Panc1 (cell line): ENCODE measurements at regions not wholly inside any gene's neighbourhood (a gene's known extent, or its start where the extent isn't known, plus 50 kb on each side); places are given as distances from the start of the nearest gene placed in this dataset.

Source experiments
- ATAC-seq: fragments of 200-7000 bp; cut with Tn5 transposase; 2 replicates; pipeline ENCODE4 v1.9.1; 2020; ENCODE audit warnings: mild to moderate bottlenecking, moderate library complexity
- BruUV-seq: library from RNA; stranded (reverse); fragments of 400-500 nt; replicated peaks from 2 replicates; lab custom pipeline; 2021; lab: Mats Ljungman, UMichigan
- CTCF ChIA-PET: fragments of 300-600 bp; sonication (Branson Sonifier 250); formaldehyde crosslinking; loops from one replicate; lab custom pipeline; 2022; ENCODE audit warnings: antibody characterized with exemption; lab: Charles Lee
- POLR2A ChIA-PET: fragments of 300-600 bp; sonication (Branson Sonifier 250); formaldehyde crosslinking; loops from one replicate; lab custom pipeline; 2022; ENCODE audit warnings: antibody characterized with exemption; lab: Charles Lee
- DNase-seq: peaks from one replicate; pipeline ENCODE4 v3.0.0-alpha.2; 2010; ENCODE audit warnings: low read depth, low spot score
- H3K27ac ChIP-seq: 2 replicates; pipeline ENCODE4 v1.5.1; 2011; ENCODE audit warnings: mild to moderate bottlenecking, low read length, inconsistent platforms
- H3K27me3 ChIP-seq: fragments of 200-500 bp; sonication (Bioruptor generic); 2 replicates; pipeline ENCODE4 v1.6.0; 2014; ENCODE audit warnings: low read length, inconsistent platforms; ENCODE audit not compliant: control insufficient read depth, insufficient read depth
- H3K36me3 ChIP-seq: fragments of 200-500 bp; sonication (Bioruptor generic); 2 replicates; pipeline ENCODE4 v1.5.1; 2014; ENCODE audit warnings: inconsistent platforms, mild to moderate bottlenecking, low read length, moderate library complexity; ENCODE audit not compliant: control insufficient read depth, insufficient read depth
- H3K4me1 ChIP-seq: 2 replicates; pipeline ENCODE4 v1.5.1; 2011; ENCODE audit warnings: inconsistent platforms, mild to moderate bottlenecking, low read length, moderate library complexity; ENCODE audit not compliant: control insufficient read depth, insufficient read depth
- H3K4me3 ChIP-seq, 2 experiments: 2 replicates each; pipeline ENCODE4 v1.5.1; 2011 to 2012; ENCODE audit warnings: low read depth in 2 of 2, low read length in 2 of 2, mild to moderate bottlenecking in 2 of 2, inconsistent platforms in 1 of 2, moderate library complexity in 1 of 2
- H3K9me3 ChIP-seq: fragments of 200-500 bp; sonication (Bioruptor generic); 2 replicates; pipeline ENCODE4 v1.5.1; 2014; ENCODE audit warnings: low read depth, mild to moderate bottlenecking, inconsistent platforms, low read length, moderate library complexity; ENCODE audit not compliant: control insufficient read depth, insufficient read depth
- POLR2AphosphoS5 ChIP-seq: IDR thresholded peaks from 2 replicates; pipeline ENCODE4 v1.6.1; 2012; ENCODE audit warnings: mild to moderate bottlenecking, low read depth, low read length, moderate library complexity
- REST ChIP-seq, 2 experiments: IDR thresholded peaks; 2 replicates each; pipeline ENCODE4 v1.6.1; 2011 to 2012; ENCODE audit warnings: low read depth in 2 of 2, control low read depth in 1 of 2, low read length in 1 of 2, mild to moderate bottlenecking in 1 of 2, moderate library complexity in 1 of 2; ENCODE audit not compliant: insufficient read depth in 1 of 2
- SIN3A ChIP-seq: IDR thresholded peaks from 2 replicates; pipeline ENCODE4 v1.6.1; 2012; ENCODE audit warnings: low read depth, mild to moderate bottlenecking, low read length, moderate library complexity, borderline replicate concordance; ENCODE audit not compliant: insufficient read depth
- TCF7L2 ChIP-seq: IDR thresholded peaks from 2 replicates; pipeline ENCODE4 v1.6.1; 2011; ENCODE audit warnings: mild to moderate bottlenecking, low read depth, low read length, inconsistent platforms
- in situ Hi-C: cut with HindIII; loops from 2 replicates; pipeline ENCODE4 v1.10.0; 2016; ENCODE audit warnings: low sequenced_read_pairs, low pct_unique_long_range_greater_than_20kb
- intact Hi-C: fragments of 100-400 bp; cut with micrococcal nuclease; formaldehyde crosslinking; loops from one replicate; pipeline ENCODE4 v1.10.0; 2022; ENCODE audit not compliant: unreplicated experiment
- TF ChIP-seq, protein P1 (sequence below): fragments of 450-650 bp; IDR thresholded peaks from 2 replicates; pipeline ENCODE4 v1.5.1; 2017; ENCODE audit warnings: mild to moderate bottlenecking

GRCh38 chr9:1429297-1429696, 379.1 kb downstream of the DMRT2 start:
- no peak for ATAC-seq
- in situ Hi-C loops (no loop called here), intact Hi-C loops (no loop called here)
- TF ChIP-seq SIN3A (no peak), POLR2AphosphoS5 (no peak), REST (IDR thresholded peaks at IDR 0.05; ENCODE audit: insufficient read depth in 1 of 2, low read depth in 2 of 2, low read length in 1 of 2) (no peak), TCF7L2 (no peak)
- TF ChIP-seq, protein P1, sequence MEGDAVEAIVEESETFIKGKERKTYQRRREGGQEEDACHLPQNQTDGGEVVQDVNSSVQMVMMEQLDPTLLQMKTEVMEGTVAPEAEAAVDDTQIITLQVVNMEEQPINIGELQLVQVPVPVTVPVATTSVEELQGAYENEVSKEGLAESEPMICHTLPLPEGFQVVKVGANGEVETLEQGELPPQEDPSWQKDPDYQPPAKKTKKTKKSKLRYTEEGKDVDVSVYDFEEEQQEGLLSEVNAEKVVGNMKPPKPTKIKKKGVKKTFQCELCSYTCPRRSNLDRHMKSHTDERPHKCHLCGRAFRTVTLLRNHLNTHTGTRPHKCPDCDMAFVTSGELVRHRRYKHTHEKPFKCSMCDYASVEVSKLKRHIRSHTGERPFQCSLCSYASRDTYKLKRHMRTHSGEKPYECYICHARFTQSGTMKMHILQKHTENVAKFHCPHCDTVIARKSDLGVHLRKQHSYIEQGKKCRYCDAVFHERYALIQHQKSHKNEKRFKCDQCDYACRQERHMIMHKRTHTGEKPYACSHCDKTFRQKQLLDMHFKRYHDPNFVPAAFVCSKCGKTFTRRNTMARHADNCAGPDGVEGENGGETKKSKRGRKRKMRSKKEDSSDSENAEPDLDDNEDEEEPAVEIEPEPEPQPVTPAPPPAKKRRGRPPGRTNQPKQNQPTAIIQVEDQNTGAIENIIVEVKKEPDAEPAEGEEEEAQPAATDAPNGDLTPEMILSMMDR, result no peak
- BruUV-seq, result no TSS peak
- H3K9me3 ChIP-seq, result no peaks in the 10 kb centered on the region
- DNase-seq, result no peak
- H3K27me3 ChIP-seq, result no peaks in the 10 kb centered on the region
- H3K4me1 ChIP-seq, result no peaks in the 10 kb centered on the region
- no peak overlapping the region for H3K4me3 ChIP-seq
- no peak overlapping the region for H3K27ac ChIP-seq
- H3K36me3 ChIP-seq, result no peaks in the 10 kb centered on the region
- ChIA-PET POLR2A (no interaction called here), CTCF (no interaction called here)

DNA sequence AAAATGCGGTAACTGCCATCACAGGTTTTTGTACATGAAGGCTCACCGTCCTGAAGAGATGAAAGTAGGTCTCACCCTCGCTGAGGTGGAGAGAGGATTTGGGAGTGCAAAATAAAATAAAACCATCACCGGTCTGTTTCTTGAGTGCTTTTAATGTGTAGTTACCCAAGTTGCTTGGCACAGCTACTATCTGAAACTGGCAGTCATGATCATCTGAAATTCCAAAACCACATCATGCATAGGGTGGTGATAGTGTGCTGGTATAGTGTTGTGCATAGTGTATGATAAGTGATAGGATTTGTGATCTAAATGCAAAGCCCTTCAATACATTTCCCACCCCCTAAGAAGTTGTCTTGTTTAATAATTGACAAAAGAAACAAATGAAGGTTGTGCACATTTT, 381.3 kb downstream of the DMRT2 start:
- POLR2A ChIA-PET, result no interaction called here
- BruUV-seq, result no TSS peak

More for the DNA sequence above, 381.3 kb downstream of the DMRT2 start:
- CTCF ChIA-PET, result no interaction called here
- Histone ChIP-seq H3K9me3 (no peaks in the 10 kb centered on the region), H3K27me3 (no peaks in the 10 kb centered on the region), H3K36me3 (no peaks in the 10 kb centered on the region), H3K4me1 (no peaks in the 10 kb centered on the region), H3K4me3 (no peak overlapping the region), H3K27ac (no peak overlapping the region)
- TF ChIP-seq TCF7L2, result no peak
- TF ChIP-seq, protein P1, result no peak
- no peak for TF ChIP-seq REST (IDR thresholded peaks at IDR 0.05; ENCODE audit: insufficient read depth in 1 of 2, low read depth in 2 of 2, low read length in 1 of 2)
- no peak for TF ChIP-seq POLR2AphosphoS5
- no peak for TF ChIP-seq SIN3A
- ATAC-seq (no peak), DNase-seq (no peak)
- intact Hi-C loops (no loop called here), in situ Hi-C loops (no loop called here)
